ENCODE measurements at regions not wholly inside any gene's neighbourhood (a gene's known extent, or its start where the extent isn't known, plus 50 kb on each side); places are given as distances from the start of the nearest gene placed in this dataset.
A peak's percentile ranks its signal among the peaks of the same experiment; 100 is the strongest.

- TF ChIP-seq CTCF (IDR thresholded peaks at IDR 0.05; ENCODE audit: insufficient read depth, low read length): no peak
- no peak overlapping the region for H3K4me3 ChIP-seq (ENCODE audit: low read depth, low read length)
- DNase-seq (ENCODE audit: low read depth): no peak
Measured at GRCh38 chr4:24722026-24722568, 73.3 kb upstream of the SOD3 start.

- no peak for TF ChIP-seq CTCF (IDR thresholded peaks at IDR 0.05; ENCODE audit: insufficient read depth, low read length)
- H3K4me3 ChIP-seq (ENCODE audit: low read depth, low read length): no peak overlapping the region
- no peak for DNase-seq (ENCODE audit: low read depth)
Measured at GRCh38 chr4:24727390-24728224, 67.8 kb upstream of the SOD3 start.

- no peak overlapping the region for H3K4me3 ChIP-seq (ENCODE audit: low read depth, low read length)
- peak; percentile 91 for DNase-seq (ENCODE audit: low read depth)
- TF ChIP-seq CTCF (IDR thresholded peaks at IDR 0.05; ENCODE audit: insufficient read depth, low read length): no peak
Measured at GRCh38 chr4:24729119-24729730, 66.1 kb upstream of the SOD3 start.

GRCh38 chr4:24730256-24731001 lies 64.9 kb upstream of the SOD3 start:
- DNase-seq (ENCODE audit: low read depth): peak; percentile 94
- TF ChIP-seq CTCF (IDR thresholded peaks at IDR 0.05; ENCODE audit: insufficient read depth, low read length): peak; percentile 6
- no peak overlapping the region for H3K4me3 ChIP-seq (ENCODE audit: low read depth, low read length)

- TF ChIP-seq CTCF (IDR thresholded peaks at IDR 0.05; ENCODE audit: insufficient read depth, low read length): no peak
- no peak for DNase-seq (ENCODE audit: low read depth)
- H3K4me3 ChIP-seq (ENCODE audit: low read depth, low read length): no peak overlapping the region
Measured at GRCh38 chr4:24731448-24731847, 63.9 kb upstream of the SOD3 start.

- DNase-seq (ENCODE audit: low read depth): peak; percentile 88
- no peak for TF ChIP-seq CTCF (IDR thresholded peaks at IDR 0.05; ENCODE audit: insufficient read depth, low read length)
- no peak overlapping the region for H3K4me3 ChIP-seq (ENCODE audit: low read depth, low read length)
Measured at GRCh38 chr4:24734511-24734910, 60.9 kb upstream of the SOD3 start.
